SK-N-MC (cell line): ENCODE measurements at regions not wholly inside any gene's neighbourhood (a gene's known extent, or its start where the extent isn't known, plus 50 kb on each side); places are given as distances from the start of the nearest gene placed in this dataset.

Experiments used
- DNase-seq: peaks from one replicate; pipeline ENCODE4 v3.0.0-alpha.2; 2011; ENCODE audit warnings: low read depth, low spot score
- H3K27ac ChIP-seq: fragments of 200-600 bp; sonication (generic); 2 replicates; pipeline ENCODE4 v1.5.1; 2016; ENCODE audit warnings: mixed run types
- H3K36me3 ChIP-seq: fragments of 200-600 bp; sonication (generic); 2 replicates; pipeline ENCODE4 v1.6.1; 2017; ENCODE audit warnings: antibody characterized with exemption, low read length, mixed read lengths; ENCODE audit not compliant: insufficient read depth
- H3K4me3 ChIP-seq: fragments of 200-600 bp; sonication (generic); 2 replicates; pipeline ENCODE4 v1.5.1; 2016
- H3K9ac ChIP-seq: fragments of 200-600 bp; sonication (generic); 2 replicates; pipeline ENCODE4 v1.8.0; 2017; ENCODE audit warnings: mixed run types, mixed read lengths; ENCODE audit not compliant: insufficient read length
- H3K9me3 ChIP-seq: fragments of 200-600 bp; sonication (generic); 2 replicates; pipeline ENCODE4 v1.6.1; 2017; ENCODE audit warnings: low read depth, mild to moderate bottlenecking, antibody characterized with exemption, low read length, moderate library complexity, mixed read lengths
- EZH2 ChIP-seq: fragments of 200-600 bp; sonication (generic); IDR thresholded peaks from one replicate; pipeline ENCODE4 v1.6.1; 2017; ENCODE audit warnings: antibody characterized with exemption
- FOXP2 ChIP-seq: optimal IDR thresholded peaks from 2 replicates; pipeline ENCODE3; 2011; ENCODE audit warnings: mild to moderate bottlenecking, moderate library complexity; ENCODE audit not compliant: insufficient read depth; ENCODE audit errors: extremely low read length, control extremely low read depth
- POLR2AphosphoS5 ChIP-seq: IDR thresholded peaks from 2 replicates; pipeline ENCODE4 v1.6.1; 2012; ENCODE audit warnings: mild to moderate bottlenecking, low read depth, low read length, borderline replicate concordance

DNA sequence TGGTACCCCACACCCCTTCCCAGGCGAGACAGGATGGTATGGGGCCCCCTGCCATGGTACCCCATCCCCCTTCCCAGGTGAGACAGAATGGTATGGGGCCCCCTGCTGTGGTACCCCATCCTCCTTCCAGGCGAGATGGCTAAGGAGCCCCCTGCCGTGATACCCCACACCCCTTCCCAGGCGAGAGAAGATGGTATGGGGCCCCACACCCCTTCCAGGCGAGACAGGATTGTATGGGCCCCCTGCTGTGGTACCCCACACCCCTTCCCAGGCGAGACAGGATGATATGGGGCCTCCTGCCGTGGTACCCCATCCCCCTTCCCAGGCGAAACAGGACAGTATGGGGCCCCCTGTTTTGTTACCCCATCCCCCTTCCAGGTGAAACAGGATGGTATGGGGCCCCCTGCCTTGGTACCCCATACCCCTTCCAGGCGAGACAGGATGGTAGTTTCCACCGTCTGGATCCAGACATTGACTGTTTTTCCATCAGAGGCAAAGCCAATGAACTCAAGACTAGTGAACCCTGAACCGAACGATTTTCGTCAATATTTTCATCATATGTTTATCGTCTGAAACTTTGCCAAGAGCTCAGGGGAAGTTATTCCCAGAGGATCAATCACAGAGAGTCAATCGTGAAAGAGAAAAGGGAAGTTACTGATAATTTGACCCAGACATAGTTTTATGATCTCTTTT lies 75.0 kb downstream of the MYCN start:
- H3K36me3 ChIP-seq = no peaks in the 10 kb centered on the region
- no peak for DNase-seq
- no peak overlapping the region for H3K4me3 ChIP-seq
- H3K9me3 ChIP-seq = no peaks in the 10 kb centered on the region
- no peak overlapping the region for H3K9ac ChIP-seq
- H3K27ac ChIP-seq = no peak overlapping the region
- TF ChIP-seq FOXP2 (no peak), EZH2 (no peak), POLR2AphosphoS5 (no peak)

DNA sequence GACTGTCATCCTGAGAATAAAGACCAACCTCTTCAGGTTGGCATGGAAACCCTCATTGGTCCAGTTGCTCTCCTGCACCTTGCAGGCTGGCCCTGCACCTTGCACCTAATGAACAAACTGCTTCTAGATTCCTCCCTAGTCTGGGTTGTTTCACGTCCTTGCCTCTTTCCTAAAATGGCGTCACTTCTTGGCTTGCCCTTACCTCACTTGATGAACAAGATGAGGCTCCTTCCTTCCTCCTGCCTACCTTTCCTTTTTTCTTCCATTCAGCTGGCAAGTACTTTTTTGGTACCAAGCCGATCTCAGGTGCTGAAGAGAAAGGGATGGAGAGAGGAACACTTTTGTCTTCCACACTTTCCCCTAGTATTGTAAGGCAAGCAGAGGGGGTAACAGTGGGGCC lies 74.5 kb downstream of the MYCN start:
- H3K4me3 ChIP-seq = no peak overlapping the region
- no peak for TF ChIP-seq EZH2
- no peak for TF ChIP-seq FOXP2
- TF ChIP-seq POLR2AphosphoS5 = no peak

DNA sequence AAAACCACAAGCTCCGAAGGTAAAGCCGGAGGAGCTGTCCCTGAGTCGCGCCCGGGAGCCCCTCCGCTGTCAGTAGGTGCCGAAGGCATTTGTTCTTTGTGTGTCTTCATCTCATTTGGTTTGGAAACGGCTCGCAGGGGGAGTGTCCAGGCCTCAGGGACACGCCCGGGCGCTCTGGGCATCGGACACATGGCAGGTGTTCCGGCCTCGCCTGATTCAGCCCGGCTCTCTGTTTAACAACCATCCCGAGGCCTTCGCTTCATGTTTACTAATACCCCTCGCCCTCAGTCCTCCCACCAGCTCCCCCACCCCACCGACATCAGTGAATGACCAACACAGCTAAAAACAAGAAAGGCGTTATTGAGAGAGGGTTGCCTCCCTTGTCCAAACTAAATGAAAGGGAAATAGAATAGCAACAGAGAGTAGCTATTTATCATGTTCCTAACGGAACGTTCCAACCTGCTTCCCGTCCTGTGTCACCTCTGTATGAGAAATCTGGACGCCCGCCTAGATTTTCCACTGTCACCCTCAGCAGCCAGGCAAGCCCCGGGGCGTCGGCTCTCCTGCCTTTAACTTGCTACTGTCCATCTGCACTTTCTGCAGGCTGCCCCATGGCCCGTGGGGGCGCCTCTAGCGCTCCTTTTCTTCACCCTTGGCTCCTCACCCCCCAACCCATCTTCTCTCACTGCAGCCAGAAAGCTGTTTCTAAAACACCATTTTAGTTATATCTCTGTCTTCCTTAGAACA lies 73.9 kb downstream of the MYCN start:
- no peaks in the 10 kb centered on the region for H3K9me3 ChIP-seq
- no peaks in the 10 kb centered on the region for H3K36me3 ChIP-seq
- TF ChIP-seq FOXP2 = no peak
- TF ChIP-seq POLR2AphosphoS5 = no peak
- no peak for TF ChIP-seq EZH2
- H3K27ac ChIP-seq = no peak overlapping the region
- no peak overlapping the region for H3K4me3 ChIP-seq
- H3K9ac ChIP-seq = no peak overlapping the region
- no peak for DNase-seq

More for the DNA sequence above, 74.5 kb downstream of the MYCN start:
- no peak for DNase-seq
- Histone ChIP-seq H3K36me3 (no peaks in the 10 kb centered on the region), H3K9me3 (no peaks in the 10 kb centered on the region), H3K27ac (no peak overlapping the region), H3K9ac (no peak overlapping the region)

DNA sequence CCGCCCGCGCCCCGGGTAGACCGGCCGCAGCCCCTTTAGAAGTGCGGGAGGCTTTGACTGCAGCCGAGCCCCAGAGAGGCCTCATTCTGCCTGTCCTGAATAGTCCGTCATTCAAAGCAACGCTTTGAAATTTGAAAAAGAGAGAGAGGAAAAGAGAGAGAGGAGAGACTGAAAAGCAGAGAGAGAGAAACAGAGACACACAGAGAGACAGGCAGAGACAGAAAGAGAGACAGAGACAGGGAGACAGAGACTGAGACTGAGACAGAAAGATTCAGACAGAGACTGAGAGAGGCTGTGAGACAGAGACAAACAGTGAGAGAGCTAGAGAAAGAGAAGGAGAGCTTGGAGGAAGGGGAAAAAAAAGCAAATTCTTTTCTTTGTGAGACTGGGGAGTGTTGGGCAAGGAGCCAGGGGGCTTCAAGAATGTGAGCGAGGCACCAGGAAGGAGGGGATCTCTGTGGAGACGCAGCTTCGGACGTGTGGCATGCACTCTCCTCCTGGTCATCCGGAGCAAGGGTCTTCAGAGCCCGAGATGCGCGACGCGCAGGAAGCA lies 73.1 kb downstream of the MYCN start:
- DNase-seq = no peak
- Histone ChIP-seq H3K9ac (no peak overlapping the region), H3K36me3 (no peaks in the 10 kb centered on the region), H3K9me3 (no peaks in the 10 kb centered on the region), H3K4me3 (no peak overlapping the region), H3K27ac (no peak overlapping the region)
- TF ChIP-seq EZH2 (no peak), POLR2AphosphoS5 (no peak), FOXP2 (no peak)

DNA sequence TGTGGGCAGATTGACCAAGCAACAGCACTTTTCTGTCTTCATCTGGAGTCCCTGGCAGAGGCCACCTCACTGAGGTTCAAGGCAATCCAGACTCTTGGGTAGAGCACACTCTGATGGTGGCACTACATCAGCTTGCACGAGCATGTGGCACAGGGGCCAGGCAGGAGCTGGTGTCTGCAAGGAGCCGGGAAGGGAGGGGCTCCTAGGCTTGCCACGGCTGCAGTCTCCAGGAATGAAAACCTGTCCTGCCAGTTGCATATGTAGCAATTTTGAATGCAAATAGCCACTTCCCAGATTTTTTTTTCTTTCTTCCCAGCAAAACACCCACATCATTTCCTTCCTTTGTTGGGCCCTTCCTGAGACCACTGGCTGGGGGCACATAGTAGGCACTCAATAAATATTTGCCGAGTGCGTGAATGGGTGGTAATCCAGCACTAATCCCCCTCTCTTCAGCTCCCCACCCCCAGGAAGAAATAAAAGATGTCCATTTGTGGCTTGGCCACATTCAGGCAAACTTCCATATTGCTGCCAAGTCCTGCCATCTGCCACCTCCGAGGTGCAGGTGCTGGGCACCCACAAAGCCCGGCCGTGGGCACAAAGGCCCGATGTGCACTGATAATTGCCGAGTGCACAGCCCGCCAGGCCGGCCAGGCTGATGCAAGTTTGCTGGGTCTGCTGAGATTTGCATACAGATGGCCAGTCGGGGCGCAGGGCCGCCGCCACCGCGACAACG lies 72.4 kb downstream of the MYCN start:
- TF ChIP-seq EZH2 (no peak), FOXP2 (no peak), POLR2AphosphoS5 (no peak)
- Histone ChIP-seq H3K4me3 (no peak overlapping the region), H3K36me3 (no peaks in the 10 kb centered on the region), H3K27ac (no peak overlapping the region), H3K9ac (no peak overlapping the region), H3K9me3 (no peaks in the 10 kb centered on the region)
- DNase-seq = no peak

DNA sequence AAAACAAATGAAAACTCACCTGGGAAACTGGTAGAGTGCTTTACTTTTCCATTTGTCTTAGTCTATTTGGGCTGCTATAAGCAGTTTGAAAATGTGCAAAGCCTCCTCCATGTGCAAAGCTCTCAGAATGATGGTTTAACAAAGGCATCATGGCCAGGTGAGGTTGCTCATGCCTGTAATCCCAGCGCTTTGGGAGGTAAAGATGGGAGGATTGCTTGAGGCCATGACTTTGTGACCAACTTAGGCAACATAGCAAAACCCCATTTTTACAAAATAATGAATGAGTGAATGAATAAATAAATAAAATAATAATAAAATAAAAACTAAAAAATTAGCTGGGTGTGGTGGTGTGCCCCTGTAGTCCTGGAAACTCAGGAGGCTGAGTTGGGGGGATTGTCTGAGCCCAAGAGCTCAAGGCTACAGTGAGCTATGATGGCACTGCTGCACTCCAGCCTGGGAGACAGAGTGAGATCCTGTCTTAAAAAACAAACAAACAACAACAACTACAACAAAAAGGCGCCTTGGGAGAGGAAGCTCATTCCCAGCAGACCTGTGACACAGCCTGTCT lies 71.8 kb downstream of the MYCN start:
- TF ChIP-seq POLR2AphosphoS5 = no peak
- TF ChIP-seq EZH2 = no peak
- no peak for TF ChIP-seq FOXP2
- Histone ChIP-seq H3K9me3 (no peaks in the 10 kb centered on the region), H3K27ac (no peak overlapping the region), H3K9ac (no peak overlapping the region), H3K4me3 (no peak overlapping the region), H3K36me3 (no peaks in the 10 kb centered on the region)
- DNase-seq = no peak

DNA sequence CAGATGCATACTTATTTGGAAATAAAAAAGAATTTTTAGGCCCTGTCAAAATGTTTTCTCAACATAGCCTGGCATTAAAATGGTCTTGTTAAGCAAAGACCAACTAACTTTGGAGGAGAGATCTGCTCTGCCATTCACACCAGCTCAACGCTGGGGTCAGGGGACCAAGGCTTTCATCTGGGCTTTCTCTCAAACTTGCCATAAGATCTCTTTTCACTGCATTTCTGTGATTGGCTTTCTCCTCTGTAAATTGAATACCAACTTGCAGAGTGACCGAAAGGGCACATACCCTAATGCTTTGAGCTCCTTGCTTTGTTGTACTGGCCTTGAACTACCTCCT lies 71.2 kb downstream of the MYCN start:
- no peak for DNase-seq
- H3K36me3 ChIP-seq = no peaks in the 10 kb centered on the region
- H3K9me3 ChIP-seq = no peaks in the 10 kb centered on the region
- TF ChIP-seq FOXP2 (no peak), POLR2AphosphoS5 (no peak), EZH2 (no peak)
- H3K4me3 ChIP-seq = no peak overlapping the region
- H3K27ac ChIP-seq = no peak overlapping the region
- no peak overlapping the region for H3K9ac ChIP-seq

DNA sequence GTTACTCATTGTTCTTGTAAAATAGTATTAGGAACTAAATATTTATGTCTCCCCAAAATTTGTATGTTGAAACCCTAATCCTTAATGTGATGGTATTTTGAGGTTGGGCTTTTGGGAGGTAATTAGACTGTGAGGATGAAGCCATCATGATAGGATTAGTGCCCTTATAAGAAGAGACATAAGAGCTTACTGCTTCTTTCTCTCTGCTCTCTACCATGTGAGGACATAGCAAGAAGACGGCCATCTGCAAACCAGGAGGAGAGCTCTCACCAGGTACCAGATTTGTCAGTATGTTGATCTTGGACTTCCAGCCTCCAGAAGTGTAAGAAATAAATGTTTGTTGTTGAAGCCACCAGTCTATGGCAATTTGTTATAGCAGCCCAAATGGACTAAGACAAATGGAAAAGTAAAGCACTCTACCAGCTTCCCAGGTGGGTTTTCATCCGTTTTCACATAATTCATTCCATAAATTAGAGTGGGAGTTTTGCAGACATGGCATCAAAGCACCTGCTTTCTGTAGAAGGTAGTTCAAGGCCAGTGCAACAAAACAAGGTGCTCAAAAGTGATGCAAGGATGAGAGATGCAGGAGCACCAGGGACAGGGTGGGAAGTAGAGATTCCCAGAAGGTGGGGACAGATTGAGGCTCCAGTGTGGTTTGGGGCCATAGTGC lies 70.7 kb downstream of the MYCN start:
- no peak overlapping the region for H3K27ac ChIP-seq
- TF ChIP-seq FOXP2 (no peak), POLR2AphosphoS5 (no peak), EZH2 (no peak)
- no peaks in the 10 kb centered on the region for H3K9me3 ChIP-seq
- H3K36me3 ChIP-seq = no peaks in the 10 kb centered on the region
- no peak for DNase-seq
- H3K9ac ChIP-seq = no peak overlapping the region
- H3K4me3 ChIP-seq = no peak overlapping the region
